HG03108 (cell line): ENCODE measurements at regions not wholly inside any gene's neighbourhood (a gene's known extent, or its start where the extent isn't known, plus 50 kb on each side); places are given as distances from the start of the nearest gene placed in this dataset.
"Not testable (repeated sequence)": the region's sequence is repeated elsewhere in the genome, so short reads cannot be mapped to it uniquely, and the experiment has no call there.

Experiments used
- ATAC-seq: cut with Tn5 transposase; IDR thresholded peaks from one replicate; pipeline ENCODE4 v1.9.1; 2021; ENCODE audit warnings: moderate library complexity; ENCODE audit not compliant: unreplicated experiment

- ATAC-seq: no peak
These were observed 57.0 kb upstream of the MSN start for GRCh38 chrX:65610481-65610880.

DNA sequence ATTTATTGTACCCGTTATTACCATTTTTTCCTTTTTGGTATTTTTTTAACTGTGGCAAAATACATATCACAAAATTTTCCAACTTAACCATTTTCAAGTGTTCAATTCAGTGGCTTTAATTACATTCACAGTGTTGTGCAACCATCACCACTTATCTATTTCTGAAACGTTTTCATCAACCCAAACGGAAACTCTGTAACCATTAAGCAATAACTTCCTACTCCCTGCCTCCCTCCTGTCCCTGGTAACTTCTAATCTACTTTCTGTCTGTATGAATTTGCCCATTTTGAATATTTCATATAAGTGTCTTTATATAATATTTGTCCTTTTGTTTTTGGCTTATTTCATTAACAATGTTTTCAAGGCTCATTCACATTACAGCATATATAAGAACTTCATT, 57.4 kb upstream of the MSN start:
- ATAC-seq: no peak

DNA sequence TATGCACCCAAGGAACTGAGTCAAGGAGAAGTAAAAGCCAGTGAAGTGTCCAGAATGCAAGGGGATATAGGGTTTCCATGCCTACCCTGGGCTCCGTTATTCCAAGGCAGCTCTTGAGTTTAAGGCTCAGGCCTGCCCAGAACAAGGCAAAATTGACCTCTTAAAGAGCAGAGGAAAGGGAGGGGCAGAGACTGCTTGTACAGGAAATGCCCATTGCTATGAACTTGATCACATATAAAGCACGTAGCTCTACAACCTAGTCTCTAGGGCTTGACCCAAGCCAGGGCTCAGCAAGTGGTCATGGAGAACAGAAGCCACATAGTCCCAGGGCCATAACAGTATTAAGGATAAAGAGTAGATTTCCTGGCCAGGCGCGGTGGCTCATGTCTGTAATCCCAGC, 58.2 kb upstream of the MSN start:
- no peak for ATAC-seq

DNA sequence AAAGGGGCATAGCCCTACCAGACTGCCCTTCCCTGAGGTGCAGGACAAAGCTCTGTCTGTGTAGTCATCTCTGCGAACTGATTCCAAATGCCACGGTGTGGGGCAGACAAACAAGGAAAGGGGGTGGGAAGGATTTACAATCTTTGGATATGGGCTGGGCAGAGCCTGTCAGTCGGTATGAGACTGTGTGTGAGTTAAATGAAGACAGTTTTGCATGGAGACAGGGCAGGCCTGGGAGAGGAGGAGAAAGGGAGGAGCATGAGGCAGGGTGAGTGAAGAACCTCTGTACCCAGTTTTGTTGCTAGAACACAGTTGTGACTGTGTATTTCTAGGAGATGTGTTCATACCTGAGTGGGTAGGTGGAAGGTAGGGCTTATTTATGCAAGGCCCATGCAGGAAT, 59.4 kb upstream of the MSN start:
- no peak for ATAC-seq

- ATAC-seq: no peak
These were observed 60.2 kb upstream of the MSN start for GRCh38 chrX:65607070-65607742.

DNA sequence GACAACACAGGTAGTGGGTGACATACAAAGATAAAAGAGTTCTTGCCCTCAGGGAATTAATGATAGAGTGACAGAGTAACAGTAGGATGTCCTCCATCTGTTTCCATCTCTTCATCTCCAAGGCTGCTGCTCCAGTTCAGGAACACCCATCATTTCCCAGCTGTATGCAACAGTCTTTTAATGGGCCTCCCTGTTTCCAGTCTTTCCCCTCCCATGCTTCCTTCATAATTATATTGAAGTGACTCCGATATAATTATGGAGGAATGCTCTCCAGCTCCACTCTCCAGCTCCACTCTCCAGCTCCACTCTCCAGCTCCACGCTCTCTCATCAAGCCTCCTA, 65.3 kb upstream of the MSN start:
- no peak for ATAC-seq

GRCh38 chrX:65601530-65602220, 65.8 kb upstream of the MSN start:
- ATAC-seq: peak; percentile 63

DNA sequence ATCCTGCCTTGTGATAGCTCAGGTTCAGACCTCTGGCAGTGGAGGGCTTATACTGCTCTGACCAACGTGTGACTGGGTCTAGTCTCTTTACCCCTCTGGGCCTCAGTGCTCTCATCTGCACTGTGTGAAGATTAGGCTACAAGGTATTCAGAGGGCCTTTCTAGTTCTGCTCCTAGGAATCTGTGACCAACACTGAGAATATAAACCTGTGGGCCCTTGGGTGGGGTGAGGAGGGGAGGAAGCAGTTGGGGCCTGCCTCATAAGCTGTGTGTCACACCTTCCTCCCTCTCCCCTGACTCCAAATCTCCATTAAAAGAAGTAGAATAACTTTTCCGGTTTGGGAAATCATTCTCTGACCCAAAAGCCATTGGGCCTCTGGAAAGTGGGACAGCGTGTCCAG, 66.3 kb upstream of the MSN start:
- no peak for ATAC-seq

DNA sequence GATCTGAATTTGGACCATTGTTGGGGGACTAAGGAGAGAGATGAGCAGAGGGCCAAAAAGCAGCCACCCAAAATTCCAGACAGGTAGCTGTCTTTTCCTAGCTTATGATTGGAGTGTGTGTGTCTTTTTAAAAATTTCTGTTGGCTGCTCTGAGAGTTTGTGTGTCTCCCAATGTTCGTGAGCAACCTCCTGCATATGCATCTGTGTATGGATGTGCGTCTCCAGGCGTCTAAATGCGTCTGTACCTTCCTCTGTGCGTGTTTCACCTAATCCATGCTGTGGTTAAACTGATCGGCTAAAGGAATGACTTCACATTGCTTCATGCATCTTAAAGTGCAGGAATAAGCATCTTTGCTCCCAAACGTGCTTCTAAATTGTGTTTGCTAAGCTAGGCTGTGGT, 65.5 kb upstream of the LAS1L start:
- no peak for ATAC-seq

- no peak for ATAC-seq
These were observed 64.1 kb upstream of the LAS1L start for GRCh38 chrX:65598559-65599147.

GRCh38 chrX:65596270-65597034, 61.9 kb upstream of the LAS1L start:
- ATAC-seq: peak; percentile 47

- peak; percentile 62 for ATAC-seq
These were observed 60.9 kb upstream of the LAS1L start for GRCh38 chrX:65595460-65595876.

DNA sequence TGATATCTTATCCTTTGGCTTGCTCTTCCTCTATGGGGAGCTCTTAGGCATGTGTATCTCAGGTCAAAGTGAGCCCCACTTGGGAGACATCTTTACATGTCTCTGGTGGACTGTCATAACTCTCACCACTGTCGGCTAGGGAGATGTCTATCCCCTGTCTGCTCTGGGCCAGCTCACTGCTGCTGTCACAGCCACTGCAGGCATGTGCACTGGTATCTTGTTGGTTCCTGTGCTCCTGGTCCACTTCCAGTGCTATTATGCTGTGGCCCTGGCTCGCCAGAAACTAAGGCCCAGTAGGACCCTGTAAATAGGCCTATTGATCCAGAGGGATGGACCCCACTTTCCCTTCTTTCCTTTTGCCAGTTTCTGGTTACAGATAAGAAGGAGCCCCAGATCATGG, 56.6 kb upstream of the LAS1L start:
- ATAC-seq: no peak

GRCh38 chrX:65589304-65589703, 54.7 kb upstream of the LAS1L start:
- ATAC-seq: no peak

GRCh38 chrX:65588795-65589194, 54.2 kb upstream of the LAS1L start:
- ATAC-seq: no peak

GRCh38 chrX:65587616-65588526, 53.3 kb upstream of the LAS1L start:
- no peak for ATAC-seq

DNA sequence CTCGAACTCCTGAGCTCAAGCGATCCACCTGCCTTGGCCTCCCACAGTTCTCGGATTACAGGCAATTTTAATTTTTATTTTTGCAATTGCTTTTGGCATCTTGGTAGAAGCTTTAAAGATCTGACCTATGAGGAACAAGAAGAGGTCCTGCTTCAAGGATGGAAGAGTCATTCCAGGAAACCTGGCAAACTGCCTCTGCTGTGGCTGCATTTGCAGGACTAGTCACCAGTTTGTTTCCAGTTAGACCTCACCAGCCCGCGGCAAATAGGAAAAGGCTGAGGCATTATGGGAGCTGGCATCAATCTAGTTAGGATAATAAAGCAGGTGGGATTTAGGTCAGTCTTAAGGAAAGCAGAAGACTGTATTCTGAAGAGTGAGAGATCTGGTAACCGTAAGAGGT, 51.9 kb upstream of the LAS1L start:
- ATAC-seq: no peak

- not testable (repeated sequence) for ATAC-seq
These were observed 50.6 kb upstream of the LAS1L start for GRCh38 chrX:65585226-65585625.
